ENCODE measurements at regions not wholly inside any gene's neighbourhood (a gene's known extent, or its start where the extent isn't known, plus 50 kb on each side); places are given as distances from the start of the nearest gene placed in this dataset.

DNA sequence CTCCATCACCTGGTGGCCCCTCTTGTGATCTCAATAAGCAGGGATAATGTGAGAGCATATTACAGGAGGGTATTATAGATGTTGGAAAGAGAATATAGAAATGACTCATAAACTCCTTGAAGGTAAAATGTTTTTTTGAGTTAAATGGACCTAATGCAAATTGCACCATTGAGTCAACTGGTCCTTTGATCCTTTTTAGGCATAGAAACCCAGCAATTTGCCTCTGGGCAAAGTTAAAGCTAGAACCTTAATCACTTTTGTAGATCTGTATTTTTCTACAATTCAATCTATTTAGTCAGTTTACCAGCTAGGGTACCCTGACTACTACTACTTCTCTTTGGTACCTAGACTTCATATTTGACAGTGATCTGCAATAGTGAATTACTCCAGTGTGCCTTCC is 71.8 kb upstream of the RNF152 start:
- no peak overlapping the region for H3K4me3 ChIP-seq (ENCODE audit: low read depth in 1 of 2, low read length in 1 of 2)
- no peaks in the 10 kb centered on the region for H3K9me3 ChIP-seq
- H3K4me1 ChIP-seq (ENCODE audit: control insufficient read depth in 1 of 2, insufficient read depth in 1 of 2, low read depth in 1 of 2, low read length in 1 of 2), result no peaks in the 10 kb centered on the region
- H3K27ac ChIP-seq, result no peak overlapping the region
- no peaks in the 10 kb centered on the region for H3K36me3 ChIP-seq
- H3K27me3 ChIP-seq, result no peaks in the 10 kb centered on the region
- TF ChIP-seq, protein P1, sequence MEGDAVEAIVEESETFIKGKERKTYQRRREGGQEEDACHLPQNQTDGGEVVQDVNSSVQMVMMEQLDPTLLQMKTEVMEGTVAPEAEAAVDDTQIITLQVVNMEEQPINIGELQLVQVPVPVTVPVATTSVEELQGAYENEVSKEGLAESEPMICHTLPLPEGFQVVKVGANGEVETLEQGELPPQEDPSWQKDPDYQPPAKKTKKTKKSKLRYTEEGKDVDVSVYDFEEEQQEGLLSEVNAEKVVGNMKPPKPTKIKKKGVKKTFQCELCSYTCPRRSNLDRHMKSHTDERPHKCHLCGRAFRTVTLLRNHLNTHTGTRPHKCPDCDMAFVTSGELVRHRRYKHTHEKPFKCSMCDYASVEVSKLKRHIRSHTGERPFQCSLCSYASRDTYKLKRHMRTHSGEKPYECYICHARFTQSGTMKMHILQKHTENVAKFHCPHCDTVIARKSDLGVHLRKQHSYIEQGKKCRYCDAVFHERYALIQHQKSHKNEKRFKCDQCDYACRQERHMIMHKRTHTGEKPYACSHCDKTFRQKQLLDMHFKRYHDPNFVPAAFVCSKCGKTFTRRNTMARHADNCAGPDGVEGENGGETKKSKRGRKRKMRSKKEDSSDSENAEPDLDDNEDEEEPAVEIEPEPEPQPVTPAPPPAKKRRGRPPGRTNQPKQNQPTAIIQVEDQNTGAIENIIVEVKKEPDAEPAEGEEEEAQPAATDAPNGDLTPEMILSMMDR (IDR thresholded peaks at IDR 0.05), result no peak

DNA sequence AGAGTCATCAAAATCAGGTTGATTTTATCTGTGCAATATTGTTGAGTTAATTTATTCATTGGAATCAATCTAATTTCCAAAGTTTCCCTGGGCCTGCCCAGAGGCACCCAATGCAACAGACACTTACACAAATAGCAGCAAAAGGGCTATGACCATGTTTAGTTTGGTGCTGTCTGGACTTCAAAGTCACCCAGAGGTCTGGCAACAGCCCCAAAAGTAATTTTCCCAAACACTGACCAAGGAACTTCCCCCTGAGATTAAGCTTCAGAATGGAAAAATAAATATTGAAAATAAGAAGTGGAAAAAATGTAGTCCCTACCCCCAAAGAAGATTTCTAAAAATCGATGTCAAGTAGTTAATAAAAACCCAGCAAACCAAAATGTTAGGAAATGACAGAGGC is 70.9 kb upstream of the RNF152 start:
- Histone ChIP-seq H3K27ac (no peak overlapping the region), H3K36me3 (no peaks in the 10 kb centered on the region), H3K9me3 (no peaks in the 10 kb centered on the region), H3K4me1 (ENCODE audit: control insufficient read depth in 1 of 2, insufficient read depth in 1 of 2, low read depth in 1 of 2, low read length in 1 of 2) (no peaks in the 10 kb centered on the region), H3K4me3 (ENCODE audit: low read depth in 1 of 2, low read length in 1 of 2) (no peak overlapping the region), H3K27me3 (no peaks in the 10 kb centered on the region)
- TF ChIP-seq, protein P1 (IDR thresholded peaks at IDR 0.05), result no peak

DNA sequence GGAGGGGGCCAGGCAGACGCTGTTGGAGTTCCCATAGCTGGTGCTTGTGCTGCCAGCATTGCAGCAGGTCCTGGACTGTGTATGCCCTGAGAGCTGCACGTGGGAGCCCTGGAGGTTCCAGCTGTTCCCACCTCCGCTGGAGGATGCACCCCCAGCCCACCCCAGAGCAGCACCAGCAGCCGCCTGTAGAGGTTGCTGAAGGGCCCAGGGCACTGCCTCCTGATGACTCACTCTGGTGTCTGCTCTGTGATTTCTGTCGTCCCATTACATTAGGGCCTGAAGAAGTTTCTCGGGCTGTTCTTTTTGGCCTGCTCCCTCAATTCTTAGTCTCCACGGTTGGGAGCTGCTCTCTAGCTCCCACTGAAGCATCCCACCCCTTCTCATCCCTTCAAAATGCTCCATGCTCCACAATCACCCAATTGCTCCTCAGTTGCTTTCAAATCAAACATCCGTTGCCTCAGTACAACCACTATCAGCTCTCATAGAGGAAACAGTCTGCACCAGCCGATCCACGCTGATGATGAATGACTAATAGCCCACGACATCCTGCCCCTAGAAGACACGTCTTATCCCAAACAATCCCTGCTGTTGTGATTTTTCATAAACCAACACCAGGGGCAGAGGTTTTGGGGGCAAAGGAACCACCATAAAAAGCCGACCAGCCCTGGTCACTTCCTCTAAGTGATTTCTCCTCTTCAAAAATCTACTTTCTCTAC is 65.2 kb upstream of the RNF152 start:
- no peaks in the 10 kb centered on the region for H3K27me3 ChIP-seq
- H3K4me1 ChIP-seq (ENCODE audit: control insufficient read depth in 1 of 2, insufficient read depth in 1 of 2, low read depth in 1 of 2, low read length in 1 of 2), result no peaks in the 10 kb centered on the region
- H3K4me3 ChIP-seq (ENCODE audit: low read depth in 1 of 2, low read length in 1 of 2), result no peak overlapping the region
- no peaks in the 10 kb centered on the region for H3K9me3 ChIP-seq
- no peaks in the 10 kb centered on the region for H3K36me3 ChIP-seq
- no peak overlapping the region for H3K27ac ChIP-seq
- TF ChIP-seq, protein P1 (IDR thresholded peaks at IDR 0.05), result no peak

DNA sequence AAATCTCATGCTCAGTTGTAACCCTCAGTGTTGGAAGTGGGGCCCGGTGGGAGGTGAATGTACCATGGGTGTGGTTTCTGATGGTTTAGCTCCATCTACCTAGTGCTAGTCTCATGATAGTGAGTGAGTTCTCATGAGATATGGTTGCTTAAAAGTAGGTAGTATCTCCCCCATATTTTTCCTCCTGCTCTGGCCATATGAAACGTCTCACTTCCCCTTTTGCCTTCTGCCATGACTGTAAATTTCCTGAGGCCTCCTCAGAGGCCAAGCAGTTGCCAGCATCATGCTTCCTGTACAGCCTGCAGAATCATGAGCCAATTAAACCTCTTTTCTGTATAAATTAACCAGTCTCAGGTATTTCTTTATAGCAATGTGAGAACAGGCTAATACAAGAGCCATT is 62.8 kb upstream of the RNF152 start:
- H3K27ac ChIP-seq, result no peak overlapping the region
- no peaks in the 10 kb centered on the region for H3K9me3 ChIP-seq
- no peaks in the 10 kb centered on the region for H3K36me3 ChIP-seq
- TF ChIP-seq, protein P1 (IDR thresholded peaks at IDR 0.05), result no peak
- no peaks in the 10 kb centered on the region for H3K4me1 ChIP-seq (ENCODE audit: control insufficient read depth in 1 of 2, insufficient read depth in 1 of 2, low read depth in 1 of 2, low read length in 1 of 2)
- no peak overlapping the region for H3K4me3 ChIP-seq (ENCODE audit: low read depth in 1 of 2, low read length in 1 of 2)
- H3K27me3 ChIP-seq, result no peaks in the 10 kb centered on the region

DNA sequence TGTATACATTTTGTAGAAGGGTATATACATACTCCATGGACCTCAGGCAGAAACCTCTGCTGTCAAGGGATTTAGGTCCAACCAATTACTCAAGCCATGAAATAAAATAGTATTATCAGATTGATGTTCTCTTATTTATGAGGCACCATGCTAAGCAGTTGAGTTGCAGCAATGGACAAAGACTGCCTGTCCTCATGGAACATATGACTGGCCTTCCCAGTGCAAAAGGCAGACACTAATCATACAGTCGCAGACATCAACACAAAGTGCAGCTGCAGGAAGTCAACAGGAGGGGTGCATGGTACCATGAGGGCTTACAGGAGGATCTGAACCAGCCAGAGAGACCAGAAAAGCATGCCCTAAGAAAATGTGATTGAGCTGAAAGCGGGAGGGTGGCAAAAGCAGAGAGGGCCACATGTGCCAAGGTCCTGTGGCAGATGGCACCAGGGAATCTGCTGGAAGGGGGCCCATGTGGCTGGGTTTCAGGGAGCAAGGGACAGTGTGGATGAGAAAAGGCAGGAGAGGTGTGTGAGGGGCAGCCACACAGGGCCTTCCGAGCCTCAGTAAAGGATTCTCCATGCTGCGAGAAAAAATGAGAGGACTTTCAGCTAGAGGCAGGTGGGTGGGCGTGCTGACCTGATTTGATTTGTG is 61.4 kb upstream of the RNF152 start:
- Histone ChIP-seq H3K36me3 (no peaks in the 10 kb centered on the region), H3K27ac (no peak overlapping the region), H3K9me3 (no peaks in the 10 kb centered on the region), H3K4me1 (ENCODE audit: control insufficient read depth in 1 of 2, insufficient read depth in 1 of 2, low read depth in 1 of 2, low read length in 1 of 2) (no peaks in the 10 kb centered on the region), H3K27me3 (no peaks in the 10 kb centered on the region), H3K4me3 (ENCODE audit: low read depth in 1 of 2, low read length in 1 of 2) (no peak overlapping the region)
- TF ChIP-seq, protein P1 (IDR thresholded peaks at IDR 0.05), result no peak

All from neutrophil (primary cell).